Fibroblast of lung (primary cell): ENCODE measurements at regions not wholly inside any gene's neighbourhood (a gene's known extent, or its start where the extent isn't known, plus 50 kb on each side); places are given as distances from the start of the nearest gene placed in this dataset.

ENCODE experiments used
- DNase-seq, 2 donors: peaks; one replicate each; pipeline versions ENCODE4 v3.0.0 to v3.0.0-alpha.2; 2010; ENCODE audit warnings: low read depth in 2 of 2
- H2AFZ ChIP-seq: 2 replicates; pipeline ENCODE4 v1.5.1; 2012; ENCODE audit warnings: low read length, control low read depth, inconsistent platforms
- H3K27ac ChIP-seq: 2 replicates; pipeline ENCODE4 v1.5.1; 2011; ENCODE audit warnings: low read length, control low read depth; ENCODE audit not compliant: insufficient read depth
- H3K27me3 ChIP-seq: 2 replicates; pipeline ENCODE4 v1.5.1; 2011; ENCODE audit warnings: mild to moderate bottlenecking, low read length; ENCODE audit not compliant: control insufficient read depth, insufficient read depth
- H3K36me3 ChIP-seq: 2 replicates; pipeline ENCODE4 v1.5.1; 2011; ENCODE audit warnings: low read length; ENCODE audit not compliant: control insufficient read depth, insufficient read depth
- H3K4me1 ChIP-seq: 2 replicates; pipeline ENCODE4 v1.5.1; 2011; ENCODE audit warnings: low read length; ENCODE audit not compliant: control insufficient read depth, insufficient read depth; ENCODE audit errors: extremely low read depth
- H3K4me2 ChIP-seq: 2 replicates; pipeline ENCODE4 v1.5.1; 2011; ENCODE audit warnings: low read length, control low read depth; ENCODE audit not compliant: insufficient read depth; ENCODE audit errors: extremely low read depth
- H3K4me3 ChIP-seq, 4 experiments: fragments of 200-600 bp in 1 of 4; sonication (generic) in 1 of 4; replicated peaks in 1 of 4; 2 replicates each; pipeline ENCODE4 v1.5.1; 2011 to 2016; ENCODE audit warnings: low read length in 4 of 4, low read depth in 3 of 4, mild to moderate bottlenecking in 3 of 4, control low read depth in 2 of 4, inconsistent platforms in 1 of 4, mixed read lengths in 1 of 4; ENCODE audit not compliant: insufficient read depth in 1 of 4; ENCODE audit errors: control extremely low read depth in 1 of 4
- H3K79me2 ChIP-seq: 2 replicates; pipeline ENCODE4 v1.5.1; 2012; ENCODE audit warnings: mild to moderate bottlenecking, low read length, inconsistent platforms; ENCODE audit not compliant: control insufficient read depth, insufficient read depth
- H3K9ac ChIP-seq: 2 replicates; pipeline ENCODE4 v1.5.1; 2011; ENCODE audit warnings: mild to moderate bottlenecking, low read length, control low read depth; ENCODE audit not compliant: insufficient read depth
- H3K9me3 ChIP-seq: 2 replicates; pipeline ENCODE4 v1.5.1; 2012; ENCODE audit warnings: low read depth, low read length; ENCODE audit not compliant: control insufficient read depth, insufficient read depth
- H4K20me1 ChIP-seq: 2 replicates; pipeline ENCODE4 v1.5.1; 2011; ENCODE audit warnings: low read length; ENCODE audit not compliant: control insufficient read depth, insufficient read depth; ENCODE audit errors: extremely low read depth
- EZH2 ChIP-seq: IDR thresholded peaks from 2 replicates; pipeline ENCODE4 v1.5.1; 2012; ENCODE audit warnings: low read length, control low read depth, mild to moderate bottlenecking; ENCODE audit errors: missing control alignments
- TF ChIP-seq, protein P1 (sequence below), 2 donors: IDR thresholded peaks in 1 of 2; conservative IDR thresholded peaks in 1 of 2; 1 replicate in 1 of 2; 2 replicates in 1 of 2; pipeline ENCODE4 v1.5.1; 2011 to 2012; ENCODE audit warnings: low read length in 2 of 2, control low read depth in 1 of 2, inconsistent platforms in 1 of 2, low read depth in 1 of 2, mild to moderate bottlenecking in 1 of 2

GRCh38 chr7:113775401-113775800 lies 143.4 kb downstream of the PPP1R3A start:
- Histone ChIP-seq H3K4me2 (no peak overlapping the region), H3K4me3 (no peak overlapping the region), H2AFZ (no peak overlapping the region), H3K27ac (no peak overlapping the region), H3K9ac (no peak overlapping the region), H3K36me3 (no peaks in the 10 kb centered on the region), H4K20me1 (no peaks in the 10 kb centered on the region), H3K79me2 (no peaks in the 10 kb centered on the region), H3K9me3 (no peaks in the 10 kb centered on the region), H3K27me3 (no peaks in the 10 kb centered on the region), H3K4me1 (no peaks in the 10 kb centered on the region)
- DNase-seq: peak in 1 of 2 donors; percentile 57
- TF ChIP-seq EZH2: no peak
- TF ChIP-seq, protein P1, sequence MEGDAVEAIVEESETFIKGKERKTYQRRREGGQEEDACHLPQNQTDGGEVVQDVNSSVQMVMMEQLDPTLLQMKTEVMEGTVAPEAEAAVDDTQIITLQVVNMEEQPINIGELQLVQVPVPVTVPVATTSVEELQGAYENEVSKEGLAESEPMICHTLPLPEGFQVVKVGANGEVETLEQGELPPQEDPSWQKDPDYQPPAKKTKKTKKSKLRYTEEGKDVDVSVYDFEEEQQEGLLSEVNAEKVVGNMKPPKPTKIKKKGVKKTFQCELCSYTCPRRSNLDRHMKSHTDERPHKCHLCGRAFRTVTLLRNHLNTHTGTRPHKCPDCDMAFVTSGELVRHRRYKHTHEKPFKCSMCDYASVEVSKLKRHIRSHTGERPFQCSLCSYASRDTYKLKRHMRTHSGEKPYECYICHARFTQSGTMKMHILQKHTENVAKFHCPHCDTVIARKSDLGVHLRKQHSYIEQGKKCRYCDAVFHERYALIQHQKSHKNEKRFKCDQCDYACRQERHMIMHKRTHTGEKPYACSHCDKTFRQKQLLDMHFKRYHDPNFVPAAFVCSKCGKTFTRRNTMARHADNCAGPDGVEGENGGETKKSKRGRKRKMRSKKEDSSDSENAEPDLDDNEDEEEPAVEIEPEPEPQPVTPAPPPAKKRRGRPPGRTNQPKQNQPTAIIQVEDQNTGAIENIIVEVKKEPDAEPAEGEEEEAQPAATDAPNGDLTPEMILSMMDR (conservative IDR thresholded peaks at IDR 0.05 in 1 of 2, IDR thresholded peaks at IDR 0.05 in 1 of 2; ENCODE audit: low read depth in 1 of 2, low read length in 2 of 2): no peak

GRCh38 chr7:113774182-113774807 lies 144.5 kb downstream of the PPP1R3A start:
- Histone ChIP-seq H3K9ac (no peak overlapping the region), H4K20me1 (no peaks in the 10 kb centered on the region), H3K27me3 (no peaks in the 10 kb centered on the region), H3K4me2 (no peak overlapping the region), H2AFZ (no peak overlapping the region), H3K9me3 (no peaks in the 10 kb centered on the region), H3K27ac (no peak overlapping the region), H3K4me1 (no peaks in the 10 kb centered on the region), H3K4me3 (no peak overlapping the region), H3K79me2 (no peaks in the 10 kb centered on the region), H3K36me3 (no peaks in the 10 kb centered on the region)
- no peak for TF ChIP-seq EZH2
- TF ChIP-seq, protein P1 (conservative IDR thresholded peaks at IDR 0.05 in 1 of 2, IDR thresholded peaks at IDR 0.05 in 1 of 2; ENCODE audit: low read depth in 1 of 2, low read length in 2 of 2): peak; percentile 58 to 75
- DNase-seq: peak; percentile 61 to 69

DNA sequence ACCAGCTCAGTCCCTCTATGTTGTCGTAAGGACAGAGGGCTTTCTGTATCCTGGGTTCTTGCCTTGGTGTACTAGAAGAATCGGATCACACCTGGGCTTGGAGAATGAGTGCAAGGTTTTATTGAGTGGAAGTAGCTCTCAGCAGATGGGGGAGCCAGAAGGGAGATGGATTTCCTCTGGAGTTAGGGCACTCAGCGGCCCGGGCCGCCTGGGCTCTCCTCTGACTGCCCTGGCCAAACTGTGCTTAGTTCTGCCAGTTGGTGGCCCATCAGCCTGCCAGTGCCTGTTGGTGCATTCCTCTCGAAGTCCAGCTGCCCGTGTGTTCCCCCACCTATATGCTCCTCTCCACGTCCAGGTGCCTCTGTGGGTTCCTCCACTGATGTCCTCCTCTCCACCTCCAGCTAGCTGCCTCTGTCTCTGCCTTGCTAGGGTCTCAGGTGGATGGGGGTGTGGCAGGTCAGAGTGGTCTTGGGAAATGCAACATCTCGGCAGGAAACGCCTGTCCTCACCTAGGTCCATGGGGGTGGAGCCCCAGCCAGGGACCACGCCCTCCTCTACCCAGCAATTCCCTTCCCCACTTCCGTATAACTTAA lies 148.6 kb downstream of the PPP1R3A start:
- H3K9ac ChIP-seq: no peak overlapping the region
- no peak overlapping the region for H2AFZ ChIP-seq
- TF ChIP-seq, protein P1 (conservative IDR thresholded peaks at IDR 0.05 in 1 of 2, IDR thresholded peaks at IDR 0.05 in 1 of 2; ENCODE audit: low read depth in 1 of 2, low read length in 2 of 2): no peak
- TF ChIP-seq EZH2: no peak
- no peaks in the 10 kb centered on the region for H3K9me3 ChIP-seq
- no peak overlapping the region for H3K4me2 ChIP-seq
- no peak for DNase-seq
- no peak overlapping the region for H3K27ac ChIP-seq
- H3K4me3 ChIP-seq: no peak overlapping the region
- H3K4me1 ChIP-seq: no peaks in the 10 kb centered on the region
- H4K20me1 ChIP-seq: no peaks in the 10 kb centered on the region
- H3K79me2 ChIP-seq: no peaks in the 10 kb centered on the region
- H3K27me3 ChIP-seq: no peaks in the 10 kb centered on the region
- H3K36me3 ChIP-seq: no peaks in the 10 kb centered on the region
